CD8-positive, alpha-beta memory T cell (primary cell): ENCODE measurements at regions not wholly inside any gene's neighbourhood (a gene's known extent, or its start where the extent isn't known, plus 50 kb on each side); places are given as distances from the start of the nearest gene placed in this dataset.
A peak's percentile ranks its signal among the peaks of the same experiment; 100 is the strongest.

ENCODE experiments used
- CTCF ChIA-PET: fragments of 350-600 bp; sonication (Branson Sonifier 250); formaldehyde crosslinking; loops from one replicate; lab custom pipeline; 2021; ENCODE audit warnings: antibody characterized with exemption; lab: Charles Lee
- POLR2A ChIA-PET: fragments of 350-600 bp; sonication (Branson Sonifier 250); formaldehyde crosslinking; loops from one replicate; lab custom pipeline; 2021; ENCODE audit warnings: antibody characterized with exemption; lab: Charles Lee
- DNase-seq, 5 donors: peaks; one replicate each; pipeline versions ENCODE4 v3.0.0 to v3.0.0-alpha.2; 2020 to 2022; ENCODE audit warnings: mixed read lengths in 1 of 5
- H3K27ac ChIP-seq: one replicate; pipeline ENCODE4 v1.7.0; 2013; ENCODE audit warnings: low read depth, mild to moderate bottlenecking, low read length, moderate library complexity
- H3K27me3 ChIP-seq: 2 replicates; pipeline ENCODE4 v1.7.0; 2013; ENCODE audit warnings: low read length, mild to moderate bottlenecking; ENCODE audit not compliant: insufficient read depth, poor library complexity, severe bottlenecking
- H3K36me3 ChIP-seq: 2 replicates; pipeline ENCODE4 v1.7.0; 2013; ENCODE audit warnings: mild to moderate bottlenecking, low read length, moderate library complexity; ENCODE audit not compliant: insufficient read depth
- H3K4me1 ChIP-seq: 2 replicates; pipeline ENCODE4 v1.7.0; 2013; ENCODE audit warnings: mild to moderate bottlenecking, low read length, moderate library complexity; ENCODE audit not compliant: insufficient read depth
- H3K4me3 ChIP-seq: 2 replicates; pipeline ENCODE4 v1.7.0; 2013; ENCODE audit warnings: mild to moderate bottlenecking, low read length
- H3K9me3 ChIP-seq: 2 replicates; pipeline ENCODE4 v1.7.0; 2013; ENCODE audit warnings: mild to moderate bottlenecking, low read length
- H3K27ac Mint-ChIP-seq, 8 donors: one replicate each; pipeline ENCODE4 v1.8.0; 2020 to 2021; ENCODE audit warnings: mixed read lengths in 8 of 8, mild to moderate bottlenecking in 6 of 8, inconsistent platforms in 3 of 8, moderate library complexity in 3 of 8
- H3K27me3 Mint-ChIP-seq, 2 donors: one replicate each; pipeline ENCODE4 v1.8.0; 2020 to 2021; ENCODE audit warnings: mixed read lengths in 2 of 2, mild to moderate bottlenecking in 1 of 2, moderate library complexity in 1 of 2
- H3K36me3 Mint-ChIP-seq, 3 donors: one replicate each; pipeline ENCODE4 v1.8.0; 2020 to 2021; ENCODE audit warnings: mixed read lengths in 3 of 3, inconsistent platforms in 1 of 3, mild to moderate bottlenecking in 1 of 3
- H3K4me1 Mint-ChIP-seq, 3 donors: one replicate each; pipeline ENCODE4 v1.8.0; 2020 to 2021; ENCODE audit warnings: mixed read lengths in 3 of 3, inconsistent platforms in 1 of 3, mild to moderate bottlenecking in 1 of 3
- H3K4me3 Mint-ChIP-seq, 7 donors: one replicate each; pipeline ENCODE4 v1.8.0; 2020 to 2021; ENCODE audit warnings: mixed read lengths in 7 of 7, mild to moderate bottlenecking in 6 of 7, moderate library complexity in 4 of 7, inconsistent platforms in 2 of 7
- H3K9me3 Mint-ChIP-seq, 5 donors: one replicate each; pipeline ENCODE4 v1.8.0; 2020 to 2022; ENCODE audit warnings: mixed read lengths in 5 of 5, mild to moderate bottlenecking in 3 of 5, moderate library complexity in 2 of 5, inconsistent platforms in 1 of 5

GRCh38 chr11:116162886-116163230 is 609.9 kb downstream of the BUD13 start:
- no peak for DNase-seq
- H3K36me3 Mint-ChIP-seq: no peaks in the 10 kb centered on the region
- Histone ChIP-seq H3K9me3 (no peaks in the 10 kb centered on the region), H3K36me3 (no peaks in the 10 kb centered on the region), H3K4me1 (no peaks in the 10 kb centered on the region), H3K27ac (no peak overlapping the region), H3K27me3 (no peaks in the 10 kb centered on the region), H3K4me3 (no peak overlapping the region)
- H3K4me3 Mint-ChIP-seq: no peak overlapping the region
- CTCF ChIA-PET: no interaction called here
- no peak overlapping the region for H3K27ac Mint-ChIP-seq
- peaks cover 4 to 6% of the 10 kb centered on the region in 2 donors for H3K27me3 Mint-ChIP-seq
- H3K4me1 Mint-ChIP-seq: no peaks in the 10 kb centered on the region
- H3K9me3 Mint-ChIP-seq: no peaks in the 10 kb centered on the region
- POLR2A ChIA-PET: no interaction called here

GRCh38 chr11:116162086-116162885 is 610.5 kb downstream of the BUD13 start:
- ChIA-PET POLR2A (no interaction called here), CTCF (no interaction called here)
- Histone ChIP-seq H3K27ac (no peak overlapping the region), H3K27me3 (no peaks in the 10 kb centered on the region), H3K36me3 (no peaks in the 10 kb centered on the region), H3K4me3 (no peak overlapping the region), H3K4me1 (no peaks in the 10 kb centered on the region), H3K9me3 (no peaks in the 10 kb centered on the region)
- no peak for DNase-seq
- no peaks in the 10 kb centered on the region for H3K9me3 Mint-ChIP-seq
- no peak overlapping the region for H3K27ac Mint-ChIP-seq
- no peak overlapping the region for H3K4me3 Mint-ChIP-seq
- H3K36me3 Mint-ChIP-seq: no peaks in the 10 kb centered on the region
- H3K4me1 Mint-ChIP-seq: no peaks in the 10 kb centered on the region
- H3K27me3 Mint-ChIP-seq: peaks cover 4% of the 10 kb centered on the region in 2 donors

- Mint-ChIP-seq H3K4me1 (no peaks in the 10 kb centered on the region), H3K27ac (no peak overlapping the region), H3K36me3 (no peaks in the 10 kb centered on the region), H3K4me3 (no peak overlapping the region), H3K27me3 (peaks cover 8 to 18% of the 10 kb centered on the region in 2 donors), H3K9me3 (peaks cover 0 to 7% (median 4%) of the 10 kb centered on the region in 5 donors)
- POLR2A ChIA-PET: no interaction called here
- Histone ChIP-seq H3K36me3 (no peaks in the 10 kb centered on the region), H3K27me3 (no peaks in the 10 kb centered on the region), H3K4me1 (no peaks in the 10 kb centered on the region), H3K27ac (no peak overlapping the region), H3K9me3 (no peaks in the 10 kb centered on the region), H3K4me3 (no peak overlapping the region)
- CTCF ChIA-PET: no interaction called here
- no peak for DNase-seq
Measured at GRCh38 chr11:116148645-116149044, 624.1 kb downstream of the BUD13 start.

- H3K4me3 Mint-ChIP-seq: no peak overlapping the region
Measured at GRCh38 chr11:116148056-116148455, 624.7 kb downstream of the BUD13 start.

GRCh38 chr11:116145187-116145865 is 627.5 kb downstream of the BUD13 start:
- ChIA-PET POLR2A (no interaction called here), CTCF (no interaction called here)
- H3K27ac ChIP-seq: no peak overlapping the region
- no peak overlapping the region for H3K4me3 ChIP-seq
- Mint-ChIP-seq H3K36me3 (no peaks in the 10 kb centered on the region), H3K9me3 (no peaks in the 10 kb centered on the region), H3K27ac (no peak overlapping the region), H3K4me3 (no peak overlapping the region), H3K27me3 (peaks cover 10 to 21% of the 10 kb centered on the region in 2 donors), H3K4me1 (no peaks in the 10 kb centered on the region)
- no peaks in the 10 kb centered on the region for H3K27me3 ChIP-seq
- no peak for DNase-seq
- no peaks in the 10 kb centered on the region for H3K36me3 ChIP-seq
- H3K9me3 ChIP-seq: no peaks in the 10 kb centered on the region
- no peaks in the 10 kb centered on the region for H3K4me1 ChIP-seq

More at GRCh38 chr11:116148056-116148455, 624.7 kb downstream of the BUD13 start:
- Mint-ChIP-seq H3K27me3 (peaks cover 8 to 18% of the 10 kb centered on the region in 2 donors), H3K27ac (no peak overlapping the region), H3K9me3 (peaks cover 0 to 7% (median 4%) of the 10 kb centered on the region in 5 donors), H3K36me3 (no peaks in the 10 kb centered on the region), H3K4me1 (no peaks in the 10 kb centered on the region)
- Histone ChIP-seq H3K27me3 (no peaks in the 10 kb centered on the region), H3K36me3 (no peaks in the 10 kb centered on the region), H3K4me1 (no peaks in the 10 kb centered on the region), H3K27ac (no peak overlapping the region), H3K4me3 (no peak overlapping the region), H3K9me3 (no peaks in the 10 kb centered on the region)
- ChIA-PET CTCF (no interaction called here), POLR2A (no interaction called here)
- no peak for DNase-seq

GRCh38 chr11:116144387-116144958 is 628.3 kb downstream of the BUD13 start:
- no peak overlapping the region for H3K4me3 ChIP-seq
- no peaks in the 10 kb centered on the region for H3K4me1 ChIP-seq

GRCh38 chr11:116138280-116138679 is 634.1 kb upstream of the CADM1 start:
- Histone ChIP-seq H3K27me3 (peaks cover 3% of the 10 kb centered on the region), H3K4me3 (no peak overlapping the region), H3K9me3 (no peaks in the 10 kb centered on the region), H3K36me3 (no peaks in the 10 kb centered on the region), H3K4me1 (no peaks in the 10 kb centered on the region), H3K27ac (no peak overlapping the region)
- H3K27ac Mint-ChIP-seq: no peak overlapping the region
- ChIA-PET POLR2A (no interaction called here), CTCF (no interaction called here)
- H3K4me1 Mint-ChIP-seq: no peaks in the 10 kb centered on the region
- H3K4me3 Mint-ChIP-seq: no peak overlapping the region
- DNase-seq: no peak
- peaks cover 4 to 28% of the 10 kb centered on the region in 2 donors for H3K27me3 Mint-ChIP-seq
- no peaks in the 10 kb centered on the region for H3K36me3 Mint-ChIP-seq
- H3K9me3 Mint-ChIP-seq: no peaks in the 10 kb centered on the region

More at GRCh38 chr11:116144387-116144958, 628.3 kb downstream of the BUD13 start:
- POLR2A ChIA-PET: no interaction called here
- no peak overlapping the region for H3K27ac ChIP-seq
- Mint-ChIP-seq H3K27ac (no peak overlapping the region), H3K27me3 (peaks cover 11 to 23% of the 10 kb centered on the region in 2 donors), H3K4me1 (no peaks in the 10 kb centered on the region), H3K36me3 (no peaks in the 10 kb centered on the region), H3K9me3 (no peaks in the 10 kb centered on the region), H3K4me3 (no peak overlapping the region)
- H3K36me3 ChIP-seq: no peaks in the 10 kb centered on the region
- DNase-seq: no peak
- no peaks in the 10 kb centered on the region for H3K9me3 ChIP-seq
- CTCF ChIA-PET: no interaction called here
- H3K27me3 ChIP-seq: no peaks in the 10 kb centered on the region

GRCh38 chr11:116137753-116138152 is 633.5 kb upstream of the CADM1 start:
- no peaks in the 10 kb centered on the region for H3K9me3 Mint-ChIP-seq
- no peaks in the 10 kb centered on the region for H3K36me3 Mint-ChIP-seq
- no peak overlapping the region for H3K4me3 ChIP-seq
- H3K4me3 Mint-ChIP-seq: no peak overlapping the region
- peaks cover 4 to 28% of the 10 kb centered on the region in 2 donors for H3K27me3 Mint-ChIP-seq
- ChIA-PET CTCF (no interaction called here), POLR2A (no interaction called here)
- no peaks in the 10 kb centered on the region for H3K4me1 ChIP-seq
- H3K9me3 ChIP-seq: no peaks in the 10 kb centered on the region
- peaks cover 3% of the 10 kb centered on the region for H3K27me3 ChIP-seq
- H3K27ac ChIP-seq: no peak overlapping the region
- H3K27ac Mint-ChIP-seq: peak overlapping the region in 1 of 8 donors; percentile 54
- DNase-seq: no peak
- no peaks in the 10 kb centered on the region for H3K4me1 Mint-ChIP-seq
- H3K36me3 ChIP-seq: no peaks in the 10 kb centered on the region
